Tibial nerve (tissue), 4 donors: ENCODE measurements at regions not wholly inside any gene's neighbourhood (a gene's known extent, or its start where the extent isn't known, plus 50 kb on each side); places are given as distances from the start of the nearest gene placed in this dataset.

ENCODE experiments used
- CTCF ChIP-seq, 5 experiments: fragments of 200-600 bp in 3 of 5; fragments of 450-650 bp in 2 of 5; sonication (generic) in 3 of 5; IDR thresholded peaks; one replicate each; pipeline ENCODE4 v1.5.1; 2016 to 2019; ENCODE audit warnings: antibody characterized with exemption in 5 of 5, mild to moderate bottlenecking in 3 of 5, moderate library complexity in 2 of 5
- EP300 ChIP-seq, 2 donors: sonication (generic); formaldehyde crosslinking; IDR thresholded peaks; one replicate each; pipeline ENCODE4 v1.6.1; 2017; ENCODE audit warnings: antibody characterized with exemption in 2 of 2, mild to moderate bottlenecking in 1 of 2
- POLR2A ChIP-seq, 2 donors: fragments of 450-650 bp; IDR thresholded peaks; one replicate each; pipeline ENCODE4 v1.6.1; 2017; ENCODE audit warnings: antibody characterized with exemption in 2 of 2, mild to moderate bottlenecking in 2 of 2, moderate library complexity in 2 of 2

- no peak for TF ChIP-seq CTCF (IDR thresholded peaks at IDR 0.05)
- TF ChIP-seq POLR2A (IDR thresholded peaks at IDR 0.05), result no peak
- TF ChIP-seq EP300 (IDR thresholded peaks at IDR 0.05), result no peak
Measured at GRCh38 chr5:103774721-103775120, 212.1 kb upstream of the NUDT12 start.
